ENCODE measurements at regions not wholly inside any gene's neighbourhood (a gene's known extent, or its start where the extent isn't known, plus 50 kb on each side); places are given as distances from the start of the nearest gene placed in this dataset.

- no peak for TF ChIP-seq CTCF (IDR thresholded peaks at IDR 0.05; ENCODE audit: low read depth, low read length)
- no peak for TF ChIP-seq EZH2phosphoT487 (IDR thresholded peaks at IDR 0.05; ENCODE audit: low read depth)
Measured at GRCh38 chr15:99452728-99453636, 112.8 kb upstream of the MEF2A start.
